Eye (tissue), 1 donor: ENCODE measurements at regions not wholly inside any gene's neighbourhood (a gene's known extent, or its start where the extent isn't known, plus 50 kb on each side); places are given as distances from the start of the nearest gene placed in this dataset.

ENCODE experiments used
- DNase-seq: peaks from one replicate; pipeline ENCODE4 v3.0.0-alpha.2; 2015

DNA sequence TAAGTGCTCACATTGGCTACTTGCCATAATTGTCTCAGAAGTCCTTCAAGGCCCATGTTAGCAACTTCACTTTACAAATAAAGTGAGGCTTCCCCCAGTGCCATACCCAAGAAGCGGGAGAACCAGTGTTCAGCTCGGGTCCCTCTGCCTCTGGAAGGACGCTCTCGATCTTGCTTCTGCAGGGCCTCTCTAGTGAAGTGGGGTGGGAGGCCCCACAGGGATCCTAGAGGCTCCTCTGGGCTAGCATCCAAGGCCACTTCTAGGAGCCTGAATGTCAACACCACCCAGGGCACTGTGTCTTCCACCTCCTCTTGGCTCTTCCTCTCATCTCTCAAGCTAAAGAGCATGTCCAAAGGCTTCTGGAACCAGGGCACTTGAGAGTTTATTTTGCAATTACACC, 282.5 kb downstream of the GADD45G start:
- no peak for DNase-seq

- no peak for DNase-seq
These were observed 283.4 kb downstream of the GADD45G start for GRCh38 chr9:89888233-89888632.

- DNase-seq, result no peak
These were observed 283.9 kb downstream of the GADD45G start for GRCh38 chr9:89888677-89889076.

DNA sequence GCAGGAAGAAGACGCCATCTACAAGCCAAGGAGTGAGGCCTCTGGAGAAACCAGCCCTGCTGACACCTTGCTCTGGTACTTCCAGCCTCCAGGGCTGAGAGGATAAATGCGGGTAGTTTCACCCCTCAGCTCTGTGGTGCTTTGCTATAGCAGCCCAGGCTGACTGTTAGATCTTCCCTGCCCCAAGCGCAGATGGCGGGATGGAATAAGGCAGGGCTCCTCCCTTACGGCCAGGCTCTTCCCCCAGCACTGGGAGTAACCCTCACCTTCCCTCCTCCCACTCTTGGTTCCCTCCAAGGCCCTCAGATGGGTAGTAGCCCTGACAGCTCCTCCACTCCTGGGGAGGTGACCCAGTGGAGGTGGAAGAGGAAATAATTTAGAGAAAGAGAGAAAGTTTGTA, 285.1 kb downstream of the GADD45G start:
- no peak for DNase-seq

DNA sequence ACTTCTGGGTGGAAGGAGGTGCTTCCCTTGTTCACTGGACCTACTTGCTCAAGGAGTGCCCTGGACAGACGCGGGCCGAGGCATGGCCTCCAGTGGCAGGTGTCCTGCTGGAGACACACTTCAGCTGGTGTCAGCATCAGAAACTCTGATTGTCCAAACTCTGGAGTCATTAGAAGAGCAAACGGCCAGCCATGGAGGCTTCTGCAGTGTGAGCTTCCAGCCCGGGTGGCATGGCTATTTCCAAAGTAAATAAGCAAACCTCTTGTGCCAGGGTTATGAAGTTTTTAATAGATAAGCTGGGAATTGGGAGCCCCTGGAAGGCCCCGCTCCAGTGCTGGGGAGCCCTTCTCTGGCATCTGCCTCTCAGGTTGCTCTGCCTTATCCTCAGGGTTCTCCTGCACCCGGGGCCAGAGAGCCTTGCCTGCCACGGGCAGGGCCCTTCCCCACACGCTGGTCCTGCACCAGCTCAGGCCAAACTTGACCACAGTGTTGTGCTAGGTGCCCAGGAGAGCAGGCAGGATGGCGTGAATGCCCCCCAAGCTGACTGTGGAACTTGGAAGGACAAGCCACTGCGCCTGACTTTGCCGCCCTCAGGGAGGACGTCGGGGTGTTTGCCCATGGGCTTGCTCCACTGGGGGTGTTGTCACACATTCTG, 285.6 kb downstream of the GADD45G start:
- DNase-seq, result no peak

GRCh38 chr9:89891221-89891590, 286.4 kb downstream of the GADD45G start:
- DNase-seq, result no peak

DNA sequence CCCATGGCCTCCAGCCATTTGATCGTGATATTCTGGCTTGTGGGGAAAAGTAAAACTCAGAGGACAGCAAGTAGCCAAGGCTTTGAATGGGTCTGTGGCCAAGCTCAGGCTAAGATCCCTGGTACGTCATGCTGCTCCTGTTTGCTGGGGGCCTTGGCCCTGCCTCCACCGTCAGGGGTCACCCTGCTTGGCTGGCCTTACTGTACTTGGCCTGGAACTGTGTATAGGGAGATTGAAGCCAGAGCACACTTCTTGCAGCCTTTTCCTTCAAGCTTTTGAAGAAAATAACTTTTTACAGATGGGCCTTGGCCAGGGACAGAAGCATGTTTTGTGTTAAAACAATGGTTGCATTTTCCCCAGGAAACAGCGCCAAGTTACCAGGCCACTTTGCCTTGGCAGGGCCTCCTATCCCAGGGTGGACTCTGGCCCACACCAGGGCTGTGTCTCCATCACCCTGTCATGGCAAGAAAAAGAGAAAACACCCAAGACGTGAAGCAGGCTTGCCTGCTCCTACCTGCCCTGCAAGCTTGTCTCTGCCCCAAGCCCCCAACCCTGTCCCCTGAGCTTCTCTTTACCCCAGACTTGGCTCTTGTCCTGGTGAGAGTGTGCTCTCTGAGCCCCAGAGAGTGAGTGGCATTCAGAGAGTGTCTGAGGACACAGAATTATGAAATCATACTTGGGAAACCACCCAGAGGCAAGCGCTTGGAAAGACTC, 286.9 kb downstream of the GADD45G start:
- DNase-seq, result no peak

GRCh38 chr9:89892920-89893319, 288.1 kb downstream of the GADD45G start:
- DNase-seq, result no peak

GRCh38 chr9:89893886-89894285, 289.1 kb downstream of the GADD45G start:
- no peak for DNase-seq

DNA sequence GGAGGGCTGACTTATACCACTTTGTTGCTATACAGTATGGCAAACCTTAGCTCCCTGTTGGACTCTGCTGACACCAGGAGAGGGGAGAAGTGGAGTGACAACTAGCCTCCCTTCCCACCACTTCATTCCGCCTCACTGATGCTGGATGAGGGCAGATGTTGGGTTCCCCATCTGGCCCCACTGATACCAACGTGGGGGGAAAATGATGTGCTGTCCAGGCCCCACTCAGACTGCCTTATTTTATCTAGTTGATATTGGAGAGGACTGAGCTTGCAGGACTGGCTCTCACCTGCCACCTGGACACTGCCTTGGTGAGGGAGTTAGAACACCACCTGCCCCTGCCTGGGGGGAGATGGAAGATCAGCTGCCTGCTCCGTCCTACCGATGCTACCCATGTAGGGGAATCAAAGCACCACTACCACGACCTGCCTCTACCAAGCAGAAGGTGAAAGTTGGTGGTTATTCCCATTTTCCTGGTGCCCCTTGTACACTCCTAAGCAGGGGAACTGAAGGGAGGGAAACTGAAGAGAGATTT, 292.1 kb downstream of the GADD45G start:
- DNase-seq, result no peak

GRCh38 chr9:89899573-89899972, 294.8 kb downstream of the GADD45G start:
- no peak for DNase-seq

DNA sequence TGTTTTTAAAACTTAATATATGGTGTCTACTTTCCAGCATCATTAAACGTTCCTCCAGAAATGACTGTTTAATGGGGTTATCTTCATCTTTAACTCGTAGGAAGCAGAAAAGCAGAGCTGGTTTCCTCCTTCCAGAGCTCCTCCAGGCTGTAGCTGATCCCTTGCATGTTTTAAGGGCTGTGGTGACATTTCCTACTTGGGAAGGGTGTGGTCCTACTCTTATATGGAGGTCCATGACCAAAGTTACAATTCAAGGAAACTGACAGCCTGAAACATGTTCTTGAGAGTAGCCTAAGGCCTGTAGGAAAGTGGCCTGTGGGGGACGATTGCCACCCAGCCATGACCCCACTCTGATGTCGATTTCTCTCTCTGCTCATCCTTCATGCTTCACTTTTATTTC, 297.1 kb downstream of the GADD45G start:
- no peak for DNase-seq

DNA sequence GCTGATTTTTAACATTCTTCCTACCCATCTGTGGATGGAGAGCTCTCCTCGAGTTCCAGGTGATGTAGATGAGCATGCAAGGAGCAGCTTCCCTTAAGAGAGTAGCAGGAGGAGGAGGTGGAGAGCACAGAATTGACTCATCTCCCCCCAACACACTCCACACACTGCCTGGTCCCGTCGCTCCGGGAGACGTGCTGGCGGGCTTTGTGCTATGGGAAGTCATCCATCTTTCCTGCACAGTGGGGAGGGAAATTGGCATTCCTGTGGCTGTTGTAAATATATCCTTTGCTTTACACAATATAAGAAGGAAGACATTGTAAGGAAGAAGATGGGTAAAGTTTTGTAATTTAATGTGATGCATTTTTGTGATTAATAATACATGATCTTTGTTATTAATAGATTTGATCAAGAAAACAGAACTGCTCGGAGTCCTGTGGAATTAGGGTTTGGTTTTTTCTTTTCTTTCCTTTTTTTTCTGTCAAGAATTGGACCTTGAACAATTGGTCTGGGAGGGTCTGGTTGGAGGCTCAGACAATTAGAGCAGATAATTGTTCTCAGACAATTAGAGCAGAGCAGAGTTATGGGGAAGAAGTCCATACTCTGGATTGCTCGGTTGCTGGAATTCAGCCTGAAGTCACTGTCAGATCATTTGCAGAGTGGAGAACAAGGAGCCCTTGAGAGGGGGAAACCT, 297.8 kb downstream of the GADD45G start:
- peak; percentile 45 for DNase-seq

DNA sequence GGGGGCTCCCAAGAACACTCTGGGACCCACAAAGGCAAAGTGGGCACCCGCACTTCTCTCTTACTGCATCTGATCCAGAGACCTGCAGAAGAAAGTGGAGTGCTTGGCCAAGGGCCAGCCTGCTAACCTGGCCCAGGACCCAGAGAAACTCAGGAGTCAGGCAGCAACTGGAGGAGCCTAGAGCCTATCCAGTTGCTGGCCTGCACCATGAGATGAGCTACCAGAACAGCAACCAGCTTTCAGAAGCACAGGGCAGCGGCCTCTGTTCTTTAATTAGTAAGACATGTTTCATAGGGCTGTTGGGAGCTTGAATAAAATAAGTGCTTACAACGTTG, 298.3 kb downstream of the GADD45G start:
- DNase-seq, result no peak

GRCh38 chr9:89905606-89906338, 301.0 kb downstream of the GADD45G start:
- DNase-seq, result no peak

- no peak for DNase-seq
These were observed 307.2 kb downstream of the GADD45G start for GRCh38 chr9:89911721-89912604.

GRCh38 chr9:89912605-89912953, 307.8 kb downstream of the GADD45G start:
- no peak for DNase-seq

DNA sequence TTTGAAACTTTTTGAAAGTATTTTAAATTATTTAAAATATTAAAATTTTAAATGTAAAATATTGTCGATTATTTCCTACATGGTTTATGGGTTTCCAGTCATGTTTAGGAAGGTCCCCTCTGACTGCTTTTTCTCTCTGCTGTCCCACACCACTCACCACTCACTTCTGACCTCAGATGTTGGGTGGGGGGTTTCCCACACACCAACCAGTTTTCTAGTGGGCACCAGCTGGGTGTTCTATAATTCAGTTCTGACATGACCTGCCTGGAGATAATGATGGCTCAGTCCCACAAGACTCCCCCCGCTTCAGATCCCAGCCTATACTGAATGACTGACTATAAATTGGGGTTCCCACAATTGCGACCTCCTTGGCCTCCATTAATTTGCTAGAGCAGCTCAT, 310.4 kb downstream of the GADD45G start:
- no peak for DNase-seq

GRCh38 chr9:89916001-89916597, 311.3 kb downstream of the GADD45G start:
- peak; percentile 75 for DNase-seq

DNA sequence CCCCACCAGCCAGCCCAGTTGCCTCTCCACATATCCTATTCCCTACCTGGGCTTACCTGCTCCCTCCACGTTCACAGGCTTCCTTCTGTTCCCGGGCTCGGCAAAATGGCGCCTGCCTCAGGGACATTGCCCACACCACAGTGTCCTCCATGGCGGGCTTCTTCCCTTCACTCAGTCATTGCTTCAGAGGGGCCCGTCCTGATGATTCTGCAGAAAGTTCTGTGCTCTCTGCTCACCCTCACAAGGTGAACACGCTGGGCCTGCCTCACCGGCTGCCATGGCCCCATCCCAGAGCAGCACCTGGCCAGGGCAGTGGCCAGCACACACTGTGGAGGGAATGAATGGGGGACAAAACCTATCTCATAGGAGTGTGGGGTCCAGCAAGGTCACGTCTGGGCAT, 313.0 kb downstream of the GADD45G start:
- no peak for DNase-seq

GRCh38 chr9:89919171-89919681, 314.4 kb downstream of the GADD45G start:
- no peak for DNase-seq

DNA sequence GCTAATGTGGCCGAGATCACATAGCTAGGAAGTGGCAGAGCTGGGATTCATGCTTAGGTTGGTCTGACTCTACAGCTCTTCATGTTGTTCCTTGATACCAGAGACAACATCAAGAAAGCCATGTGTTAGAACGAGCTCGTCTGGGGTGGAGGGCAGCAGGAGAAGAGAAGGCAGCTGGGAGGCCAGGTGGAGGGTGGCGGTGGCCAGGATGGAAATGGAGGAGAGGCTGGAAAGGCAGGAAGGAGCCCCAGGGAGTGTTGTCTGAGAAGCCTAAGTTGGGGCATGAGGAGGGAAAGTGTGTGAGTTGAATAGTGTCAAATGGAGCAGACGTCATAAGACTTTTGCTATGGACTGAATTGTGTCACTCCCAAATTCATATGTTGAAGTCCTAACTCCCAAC, 315.3 kb downstream of the GADD45G start:
- no peak for DNase-seq
